Natural killer cell (primary cell): ENCODE measurements at regions not wholly inside any gene's neighbourhood (a gene's known extent, or its start where the extent isn't known, plus 50 kb on each side); places are given as distances from the start of the nearest gene placed in this dataset.

Experiments used
- ATAC-seq, 3 donors: fragments of 150-1000 bp in 2 of 3; fragments of 200-7000 bp in 1 of 3; cut with Tn5 transposase; 1 replicate in 1 of 3; 2 replicates in 2 of 3; pipeline ENCODE4 v1.10.0; 2021; ENCODE audit warnings: mild to moderate bottlenecking in 2 of 3, moderate library complexity in 2 of 3
- DNase-seq, 2 donors: peaks; one replicate each; pipeline versions ENCODE4 v3.0.0 to v3.0.0-alpha.2; 2013 to 2021; ENCODE audit warnings: mixed read lengths in 1 of 2
- H3K27ac ChIP-seq: one replicate; pipeline ENCODE4 v1.5.1; 2013; ENCODE audit warnings: mild to moderate bottlenecking, low read length
- H3K27me3 ChIP-seq: one replicate; pipeline ENCODE4 v1.6.1; 2013; ENCODE audit warnings: low read length; ENCODE audit not compliant: control insufficient read depth, insufficient read depth
- H3K36me3 ChIP-seq: one replicate; pipeline ENCODE4 v1.6.1; 2013; ENCODE audit warnings: low read length; ENCODE audit not compliant: control insufficient read depth, insufficient read depth
- H3K4me1 ChIP-seq: one replicate; pipeline ENCODE4 v1.6.1; 2013; ENCODE audit warnings: low read length; ENCODE audit not compliant: control insufficient read depth, insufficient read depth
- H3K4me3 ChIP-seq: one replicate; pipeline ENCODE4 v1.5.1; 2013; ENCODE audit warnings: low read length
- H3K9me3 ChIP-seq: one replicate; pipeline ENCODE4 v1.6.1; 2013; ENCODE audit warnings: low read length; ENCODE audit not compliant: control insufficient read depth, insufficient read depth
- H3K27ac Mint-ChIP-seq, 2 donors: one replicate each; pipeline ENCODE4 v1.8.0; 2022; ENCODE audit warnings: mild to moderate bottlenecking in 2 of 2, mixed read lengths in 2 of 2, moderate library complexity in 1 of 2
- H3K27me3 Mint-ChIP-seq, 2 donors: one replicate each; pipeline ENCODE4 v1.8.0; 2022; ENCODE audit warnings: low read depth in 2 of 2, mixed read lengths in 2 of 2
- H3K36me3 Mint-ChIP-seq: one replicate; pipeline ENCODE4 v1.8.0; 2022; ENCODE audit warnings: mixed read lengths
- H3K4me1 Mint-ChIP-seq, 2 donors: one replicate each; pipeline ENCODE4 v1.8.0; 2022; ENCODE audit warnings: mixed read lengths in 2 of 2
- H3K4me3 Mint-ChIP-seq: one replicate; pipeline ENCODE4 v1.8.0; 2022; ENCODE audit warnings: mild to moderate bottlenecking, moderate library complexity, mixed read lengths
- H3K9me3 Mint-ChIP-seq, 2 donors: one replicate each; pipeline ENCODE4 v1.8.0; 2022; ENCODE audit warnings: mixed read lengths in 2 of 2
- CTCF ChIP-seq: fragments of 200-600 bp; IDR thresholded peaks from one replicate; pipeline ENCODE4 v1.8.0; 2022; ENCODE audit warnings: antibody characterized with exemption
- WGBS: methylation state at CpG from one replicate; pipeline ENCODE4 v1.1.7; 2013; ENCODE audit warnings: missing lambda C conversion rate; ENCODE audit not compliant: insufficient coverage; 5-methylcytosine and 5-hydroxymethylcytosine counted together
- intact Hi-C: fragments of 100-400 bp; cut with micrococcal nuclease; formaldehyde crosslinking; loops from one replicate; pipeline ENCODE4 v1.14.2; 2022

GRCh38 chr10:81081887-81082620, 544.4 kb downstream of the SH2D4B start:
- no peak overlapping the region for H3K4me3 ChIP-seq
- DNase-seq (no peak), ATAC-seq (no peak)
- TF ChIP-seq CTCF = no peak
- no peaks in the 10 kb centered on the region for H3K27me3 Mint-ChIP-seq
- no peak overlapping the region for H3K4me3 Mint-ChIP-seq
- no peaks in the 10 kb centered on the region for H3K4me1 ChIP-seq
- no peaks in the 10 kb centered on the region for H3K36me3 Mint-ChIP-seq
- H3K27ac ChIP-seq = no peak overlapping the region
- H3K27ac Mint-ChIP-seq = no peak overlapping the region
- peaks cover 0 to 8% of the 10 kb centered on the region in 2 donors for H3K9me3 Mint-ChIP-seq
- WGBS = 81% methylated on average over 3 of the region's 3 CpGs
- H3K9me3 ChIP-seq = peaks cover 3% of the 10 kb centered on the region
- H3K4me1 Mint-ChIP-seq = no peaks in the 10 kb centered on the region
- no peaks in the 10 kb centered on the region for H3K36me3 ChIP-seq
- intact Hi-C loops = no loop called here
- no peaks in the 10 kb centered on the region for H3K27me3 ChIP-seq

GRCh38 chr10:81082621-81083376, 545.1 kb downstream of the SH2D4B start:
- 77% methylated on average over 5 of the region's 5 CpGs for WGBS
- Mint-ChIP-seq H3K9me3 (peaks cover 0 to 8% of the 10 kb centered on the region in 2 donors), H3K27ac (no peak overlapping the region), H3K36me3 (no peaks in the 10 kb centered on the region), H3K4me3 (no peak overlapping the region), H3K4me1 (no peaks in the 10 kb centered on the region), H3K27me3 (no peaks in the 10 kb centered on the region)
- Histone ChIP-seq H3K4me3 (no peak overlapping the region), H3K27me3 (no peaks in the 10 kb centered on the region), H3K27ac (no peak overlapping the region), H3K9me3 (peaks cover 3% of the 10 kb centered on the region), H3K36me3 (no peaks in the 10 kb centered on the region), H3K4me1 (no peaks in the 10 kb centered on the region)
- ATAC-seq (no peak), DNase-seq (no peak)
- TF ChIP-seq CTCF = no peak
- intact Hi-C loops = no loop called here

GRCh38 chr10:81093056-81093455, 555.4 kb downstream of the SH2D4B start:
- ATAC-seq = no peak
- WGBS = 96% methylated on average over 6 of the region's 6 CpGs
- H3K4me3 Mint-ChIP-seq = no peak overlapping the region
- no peak overlapping the region for H3K4me3 ChIP-seq
- H3K36me3 Mint-ChIP-seq = no peaks in the 10 kb centered on the region
- intact Hi-C loops = no loop called here
- no peaks in the 10 kb centered on the region for H3K36me3 ChIP-seq
- H3K27me3 Mint-ChIP-seq = no peaks in the 10 kb centered on the region
- peaks cover 2 to 8% of the 10 kb centered on the region in 2 donors for H3K9me3 Mint-ChIP-seq
- H3K4me1 Mint-ChIP-seq = no peaks in the 10 kb centered on the region
- H3K4me1 ChIP-seq = no peaks in the 10 kb centered on the region
- H3K27ac ChIP-seq = no peak overlapping the region
- H3K27me3 ChIP-seq = no peaks in the 10 kb centered on the region
- H3K27ac Mint-ChIP-seq = no peak overlapping the region
- no peak for TF ChIP-seq CTCF
- H3K9me3 ChIP-seq = no peaks in the 10 kb centered on the region
- no peak for DNase-seq
